Fibroblast of lung (primary cell): ENCODE measurements at regions not wholly inside any gene's neighbourhood (a gene's known extent, or its start where the extent isn't known, plus 50 kb on each side); places are given as distances from the start of the nearest gene placed in this dataset.

Experiments used
- DNase-seq, 2 donors: peaks; one replicate each; pipeline versions ENCODE4 v3.0.0 to v3.0.0-alpha.2; 2010; ENCODE audit warnings: low read depth in 2 of 2
- H2AFZ ChIP-seq: 2 replicates; pipeline ENCODE4 v1.5.1; 2012; ENCODE audit warnings: low read length, control low read depth, inconsistent platforms
- H3K27ac ChIP-seq: 2 replicates; pipeline ENCODE4 v1.5.1; 2011; ENCODE audit warnings: low read length, control low read depth; ENCODE audit not compliant: insufficient read depth
- H3K27me3 ChIP-seq: 2 replicates; pipeline ENCODE4 v1.5.1; 2011; ENCODE audit warnings: mild to moderate bottlenecking, low read length; ENCODE audit not compliant: control insufficient read depth, insufficient read depth
- H3K36me3 ChIP-seq: 2 replicates; pipeline ENCODE4 v1.5.1; 2011; ENCODE audit warnings: low read length; ENCODE audit not compliant: control insufficient read depth, insufficient read depth
- H3K4me1 ChIP-seq: 2 replicates; pipeline ENCODE4 v1.5.1; 2011; ENCODE audit warnings: low read length; ENCODE audit not compliant: control insufficient read depth, insufficient read depth; ENCODE audit errors: extremely low read depth
- H3K4me2 ChIP-seq: 2 replicates; pipeline ENCODE4 v1.5.1; 2011; ENCODE audit warnings: low read length, control low read depth; ENCODE audit not compliant: insufficient read depth; ENCODE audit errors: extremely low read depth
- H3K4me3 ChIP-seq, 4 experiments: fragments of 200-600 bp in 1 of 4; sonication (generic) in 1 of 4; replicated peaks in 1 of 4; 2 replicates each; pipeline ENCODE4 v1.5.1; 2011 to 2016; ENCODE audit warnings: low read length in 4 of 4, low read depth in 3 of 4, mild to moderate bottlenecking in 3 of 4, control low read depth in 2 of 4, inconsistent platforms in 1 of 4, mixed read lengths in 1 of 4; ENCODE audit not compliant: insufficient read depth in 1 of 4; ENCODE audit errors: control extremely low read depth in 1 of 4
- H3K79me2 ChIP-seq: 2 replicates; pipeline ENCODE4 v1.5.1; 2012; ENCODE audit warnings: mild to moderate bottlenecking, low read length, inconsistent platforms; ENCODE audit not compliant: control insufficient read depth, insufficient read depth
- H3K9ac ChIP-seq: 2 replicates; pipeline ENCODE4 v1.5.1; 2011; ENCODE audit warnings: mild to moderate bottlenecking, low read length, control low read depth; ENCODE audit not compliant: insufficient read depth
- H3K9me3 ChIP-seq: 2 replicates; pipeline ENCODE4 v1.5.1; 2012; ENCODE audit warnings: low read depth, low read length; ENCODE audit not compliant: control insufficient read depth, insufficient read depth
- H4K20me1 ChIP-seq: 2 replicates; pipeline ENCODE4 v1.5.1; 2011; ENCODE audit warnings: low read length; ENCODE audit not compliant: control insufficient read depth, insufficient read depth; ENCODE audit errors: extremely low read depth
- CTCF ChIP-seq, 2 donors: IDR thresholded peaks in 1 of 2; conservative IDR thresholded peaks in 1 of 2; 1 replicate in 1 of 2; 2 replicates in 1 of 2; pipeline ENCODE4 v1.5.1; 2011 to 2012; ENCODE audit warnings: low read length in 2 of 2, control low read depth in 1 of 2, inconsistent platforms in 1 of 2, low read depth in 1 of 2, mild to moderate bottlenecking in 1 of 2
- EZH2 ChIP-seq: IDR thresholded peaks from 2 replicates; pipeline ENCODE4 v1.5.1; 2012; ENCODE audit warnings: low read length, control low read depth, mild to moderate bottlenecking; ENCODE audit errors: missing control alignments

- Histone ChIP-seq H3K9ac (no peak overlapping the region), H3K36me3 (no peaks in the 10 kb centered on the region), H3K27me3 (no peaks in the 10 kb centered on the region), H2AFZ (no peak overlapping the region), H3K4me3 (no peak overlapping the region), H3K79me2 (no peaks in the 10 kb centered on the region), H3K4me2 (no peak overlapping the region), H3K4me1 (no peaks in the 10 kb centered on the region), H3K9me3 (no peaks in the 10 kb centered on the region), H3K27ac (no peak overlapping the region), H4K20me1 (no peaks in the 10 kb centered on the region)
- TF ChIP-seq CTCF (conservative IDR thresholded peaks at IDR 0.05 in 1 of 2, IDR thresholded peaks at IDR 0.05 in 1 of 2; ENCODE audit: low read depth in 1 of 2, low read length in 2 of 2) (no peak), EZH2 (no peak)
- no peak for DNase-seq
These were observed 141.9 kb upstream of the LRRC7 start for GRCh38 chr1:69425871-69426270.

- Histone ChIP-seq H3K27me3 (no peaks in the 10 kb centered on the region), H3K4me2 (no peak overlapping the region), H3K9ac (no peak overlapping the region), H3K36me3 (no peaks in the 10 kb centered on the region), H3K4me1 (no peaks in the 10 kb centered on the region), H3K27ac (no peak overlapping the region), H3K9me3 (no peaks in the 10 kb centered on the region), H3K4me3 (no peak overlapping the region), H3K79me2 (no peaks in the 10 kb centered on the region), H4K20me1 (no peaks in the 10 kb centered on the region), H2AFZ (no peak overlapping the region)
- no peak for TF ChIP-seq CTCF (conservative IDR thresholded peaks at IDR 0.05 in 1 of 2, IDR thresholded peaks at IDR 0.05 in 1 of 2; ENCODE audit: low read depth in 1 of 2, low read length in 2 of 2)
- TF ChIP-seq EZH2, result no peak
- no peak for DNase-seq
These were observed 141.3 kb upstream of the LRRC7 start for GRCh38 chr1:69426401-69426800.

- H3K4me2 ChIP-seq, result no peak overlapping the region
- H3K36me3 ChIP-seq, result no peaks in the 10 kb centered on the region
- no peak overlapping the region for H2AFZ ChIP-seq
- peak in 1 of 2 donors; percentile 50 for DNase-seq
- H3K79me2 ChIP-seq, result no peaks in the 10 kb centered on the region
- no peaks in the 10 kb centered on the region for H4K20me1 ChIP-seq
- H3K9ac ChIP-seq, result no peak overlapping the region
- H3K9me3 ChIP-seq, result no peaks in the 10 kb centered on the region
- no peaks in the 10 kb centered on the region for H3K4me1 ChIP-seq
- no peak overlapping the region for H3K27ac ChIP-seq
- no peak for TF ChIP-seq EZH2
- TF ChIP-seq CTCF (conservative IDR thresholded peaks at IDR 0.05 in 1 of 2, IDR thresholded peaks at IDR 0.05 in 1 of 2; ENCODE audit: low read depth in 1 of 2, low read length in 2 of 2), result no peak
- no peaks in the 10 kb centered on the region for H3K27me3 ChIP-seq
- H3K4me3 ChIP-seq, result no peak overlapping the region
These were observed 134.6 kb upstream of the LRRC7 start for GRCh38 chr1:69433073-69433472.
